CD14-positive monocyte (primary cell): ENCODE measurements at regions not wholly inside any gene's neighbourhood (a gene's known extent, or its start where the extent isn't known, plus 50 kb on each side); places are given as distances from the start of the nearest gene placed in this dataset.

Source experiments
- DNase-seq, 3 donors: peaks; one replicate each; pipeline ENCODE4 v3.0.0-alpha.2; 2011 to 2022
- H2AFZ ChIP-seq: 2 replicates; pipeline ENCODE4 v1.6.0; 2012; ENCODE audit warnings: mild to moderate bottlenecking, low read depth, low read length, inconsistent platforms; ENCODE audit not compliant: insufficient read depth, poor library complexity, severe bottlenecking
- H3K27ac ChIP-seq, 2 donors: 1 replicate in 1 of 2; 2 replicates in 1 of 2; pipeline ENCODE4 v1.5.1; 2012 to 2013; ENCODE audit warnings: low read length in 2 of 2, control low read depth in 1 of 2, inconsistent platforms in 1 of 2, low read depth in 1 of 2, mild to moderate bottlenecking in 1 of 2
- H3K27me3 ChIP-seq, 2 donors: one replicate each; pipeline versions ENCODE4 v1.6.0 to v1.6.1; 2011 to 2013; ENCODE audit warnings: low read length in 2 of 2; ENCODE audit not compliant: control insufficient read depth in 2 of 2, insufficient read depth in 2 of 2
- H3K36me3 ChIP-seq, 2 donors: replicated peaks in 1 of 2; 1 replicate in 1 of 2; 2 replicates in 1 of 2; pipeline versions ENCODE4 v1.5.1 to v1.6.1; 2012 to 2013; ENCODE audit warnings: low read length in 2 of 2, control low read depth in 1 of 2, inconsistent platforms in 1 of 2, mild to moderate bottlenecking in 1 of 2; ENCODE audit not compliant: insufficient read depth in 2 of 2, control insufficient read depth in 1 of 2
- H3K4me1 ChIP-seq, 2 donors: 1 replicate in 1 of 2; 2 replicates in 1 of 2; pipeline versions ENCODE4 v1.5.1 to v1.6.1; 2012 to 2013; ENCODE audit warnings: low read length in 2 of 2, control low read depth in 1 of 2, inconsistent platforms in 1 of 2, mild to moderate bottlenecking in 1 of 2, moderate library complexity in 1 of 2; ENCODE audit not compliant: insufficient read depth in 2 of 2, control insufficient read depth in 1 of 2
- H3K4me2 ChIP-seq: replicated peaks from 2 replicates; pipeline ENCODE3; 2012; ENCODE audit warnings: low read length, moderate library complexity, mild to moderate bottlenecking; ENCODE audit not compliant: poor library complexity, severe bottlenecking; ENCODE audit errors: extremely low read depth
- H3K4me3 ChIP-seq, 3 experiments: fragments of 200-600 bp in 1 of 3; sonication (generic) in 1 of 3; replicated peaks in 1 of 3; 1 replicate in 2 of 3; 2 replicates in 1 of 3; pipeline ENCODE4 v1.5.1; 2011 to 2013; ENCODE audit warnings: low read length in 3 of 3, mild to moderate bottlenecking in 3 of 3, control low read depth in 2 of 3, low read depth in 2 of 3, inconsistent platforms in 1 of 3, moderate library complexity in 1 of 3
- H3K79me2 ChIP-seq: 2 replicates; pipeline ENCODE4 v1.6.0; 2012; ENCODE audit warnings: mild to moderate bottlenecking, control low read depth, inconsistent platforms, low read length, moderate library complexity; ENCODE audit not compliant: insufficient read depth
- H3K9ac ChIP-seq: 2 replicates; pipeline ENCODE4 v1.6.0; 2017; ENCODE audit warnings: low read length, mild to moderate bottlenecking; ENCODE audit not compliant: insufficient read depth, poor library complexity, severe bottlenecking
- H3K9me3 ChIP-seq, 2 donors: replicated peaks in 1 of 2; 1 replicate in 1 of 2; 2 replicates in 1 of 2; pipeline versions ENCODE4 v1.5.1 to v1.6.1; 2012 to 2013; ENCODE audit warnings: low read length in 2 of 2, control low read depth in 1 of 2; ENCODE audit not compliant: control insufficient read depth in 1 of 2, insufficient read depth in 1 of 2
- H4K20me1 ChIP-seq: 2 replicates; pipeline ENCODE4 v1.6.0; 2012; ENCODE audit warnings: mild to moderate bottlenecking, low read length, control low read depth, moderate library complexity; ENCODE audit not compliant: insufficient read depth
- H3K27ac Mint-ChIP-seq, 7 donors: one replicate each; pipeline ENCODE4 v1.8.0; 2020; ENCODE audit warnings: mild to moderate bottlenecking in 7 of 7, mixed read lengths in 7 of 7, moderate library complexity in 6 of 7, inconsistent platforms in 2 of 7
- H3K27me3 Mint-ChIP-seq, 3 donors: one replicate each; pipeline ENCODE4 v1.8.0; 2021 to 2022; ENCODE audit warnings: low read depth in 3 of 3, mild to moderate bottlenecking in 3 of 3, mixed read lengths in 3 of 3, moderate library complexity in 3 of 3, inconsistent platforms in 1 of 3
- H3K36me3 Mint-ChIP-seq, 2 donors: one replicate each; pipeline ENCODE4 v1.8.0; 2020; ENCODE audit warnings: mixed read lengths in 2 of 2, inconsistent platforms in 1 of 2, mild to moderate bottlenecking in 1 of 2
- H3K4me1 Mint-ChIP-seq: one replicate; pipeline ENCODE4 v1.8.0; 2020; ENCODE audit warnings: mild to moderate bottlenecking, mixed read lengths
- H3K4me3 Mint-ChIP-seq, 2 donors: one replicate each; pipeline ENCODE4 v1.8.0; 2020; ENCODE audit warnings: mild to moderate bottlenecking in 2 of 2, mixed read lengths in 2 of 2, moderate library complexity in 1 of 2
- H3K9me3 Mint-ChIP-seq, 7 donors: one replicate each; pipeline ENCODE4 v1.8.0; 2020 to 2022; ENCODE audit warnings: mixed read lengths in 7 of 7, mild to moderate bottlenecking in 6 of 7, moderate library complexity in 6 of 7, inconsistent platforms in 2 of 7
- CTCF ChIP-seq: fragments of 200-600 bp; IDR thresholded peaks from one replicate; pipeline ENCODE4 v1.8.0; 2022; ENCODE audit warnings: antibody characterized with exemption, mild to moderate bottlenecking
- WGBS: methylation state at CpG from one replicate; pipeline ENCODE4 v1.1.5; 2013; ENCODE audit warnings: missing lambda C conversion rate; ENCODE audit not compliant: insufficient coverage; 5-methylcytosine and 5-hydroxymethylcytosine counted together
- intact Hi-C, 2 donors: fragments of 100-400 bp; cut with micrococcal nuclease; formaldehyde crosslinking; loops; one replicate each; pipeline versions ENCODE4 v1.15.0 to v1.15.1; 2023

GRCh38 chr1:9482403-9482802 lies 56.9 kb upstream of the SLC25A33 start:
- no peaks in the 10 kb centered on the region for H3K36me3 Mint-ChIP-seq
- DNase-seq: no peak
- no peaks in the 10 kb centered on the region for H3K36me3 ChIP-seq
- H3K27me3 Mint-ChIP-seq: peaks cover 1 to 7% (median 3%) of the 10 kb centered on the region in 3 donors
- H3K4me3 Mint-ChIP-seq: no peak overlapping the region
- H3K9ac ChIP-seq: no peak overlapping the region
- no peak overlapping the region for H3K4me3 ChIP-seq
- intact Hi-C loops: no loop called here
- H3K4me1 Mint-ChIP-seq: no peaks in the 10 kb centered on the region
- H3K27ac ChIP-seq: no peak overlapping the region
- no peak overlapping the region for H3K4me2 ChIP-seq
- no peak overlapping the region for H3K27ac Mint-ChIP-seq
- peaks cover 0 to 2% (median 0%) of the 10 kb centered on the region in 7 donors for H3K9me3 Mint-ChIP-seq
- no peak overlapping the region for H2AFZ ChIP-seq
- no peaks in the 10 kb centered on the region for H3K9me3 ChIP-seq
- TF ChIP-seq CTCF: no peak
- no peaks in the 10 kb centered on the region for H3K79me2 ChIP-seq
- no peaks in the 10 kb centered on the region for H4K20me1 ChIP-seq
- H3K27me3 ChIP-seq: peaks cover 0 to 3% of the 10 kb centered on the region in 2 donors
- H3K4me1 ChIP-seq: no peaks in the 10 kb centered on the region
- WGBS: 93% methylated on average over 2 of the region's 9 CpGs

- H3K27ac Mint-ChIP-seq: no peak overlapping the region
- no peaks in the 10 kb centered on the region for H3K36me3 Mint-ChIP-seq
- no peak for DNase-seq
- peaks cover 0 to 2% (median 0%) of the 10 kb centered on the region in 7 donors for H3K9me3 Mint-ChIP-seq
- H3K9ac ChIP-seq: no peak overlapping the region
- H3K27me3 Mint-ChIP-seq: peaks cover 2 to 7% (median 3%) of the 10 kb centered on the region in 3 donors
- H3K79me2 ChIP-seq: no peaks in the 10 kb centered on the region
- no peaks in the 10 kb centered on the region for H3K4me1 Mint-ChIP-seq
- H3K4me2 ChIP-seq: no peak overlapping the region
- no peaks in the 10 kb centered on the region for H3K9me3 ChIP-seq
- intact Hi-C loops: no loop called here
- no peak overlapping the region for H3K27ac ChIP-seq
- no peak for TF ChIP-seq CTCF
- 88% methylated on average over 17 of the region's 19 CpGs for whole genome bisulfite sequencing
- no peaks in the 10 kb centered on the region for H3K4me1 ChIP-seq
- H3K4me3 ChIP-seq: no peak overlapping the region
- H4K20me1 ChIP-seq: no peaks in the 10 kb centered on the region
- H3K4me3 Mint-ChIP-seq: no peak overlapping the region
- H3K36me3 ChIP-seq: no peaks in the 10 kb centered on the region
- H2AFZ ChIP-seq: no peak overlapping the region
- peaks cover 0 to 3% of the 10 kb centered on the region in 2 donors for H3K27me3 ChIP-seq
Measured at GRCh38 chr1:9482816-9483572, 56.3 kb upstream of the SLC25A33 start.
